SK-N-SH (cell line): ENCODE measurements at regions not wholly inside any gene's neighbourhood (a gene's known extent, or its start where the extent isn't known, plus 50 kb on each side); places are given as distances from the start of the nearest gene placed in this dataset.

Experiments used
- CTCF ChIA-PET: fragments of 300-600, 350-600 bp; formaldehyde crosslinking; extraction: SDS; loops from one replicate; lab custom pipeline; 2021; lab: Yijun Ruan, JAX
- POLR2A ChIA-PET: fragments of 350-600 bp; sonication (Branson Sonifier 250); formaldehyde crosslinking; extraction: SDS; loops from one replicate; lab custom pipeline; 2020; ENCODE audit warnings: antibody characterized with exemption, inconsistent platforms; lab: Yijun Ruan, JAX
- DNase-seq: peaks from one replicate; pipeline ENCODE4 v3.0.0; 2012
- H2AFZ ChIP-seq: fragments of 200-600 bp; sonication (generic); 2 replicates; pipeline ENCODE4 v1.8.1; 2016; ENCODE audit warnings: antibody characterized with exemption, mild to moderate bottlenecking, low read depth
- H3F3A ChIP-seq: fragments of 200-600 bp; sonication (generic); replicated peaks from 2 replicates; pipeline ENCODE3; 2016; ENCODE audit warnings: antibody characterized with exemption, mild to moderate bottlenecking; ENCODE audit not compliant: insufficient read depth
- H3K27ac ChIP-seq, 2 experiments: fragments of 200-500 bp in 1 of 2; fragments of 200-600 bp in 1 of 2; sonication (Bioruptor generic) in 1 of 2; sonication (generic), shearing (Covaris generic) in 1 of 2; 2 replicates each; pipeline versions ENCODE4 v1.5.1 to v1.6.1; 2014 to 2016; ENCODE audit warnings: low read depth in 2 of 2, inconsistent platforms in 1 of 2, low read length in 1 of 2, mild to moderate bottlenecking in 1 of 2, mixed read lengths in 1 of 2
- H3K27me3 ChIP-seq: fragments of 200-600 bp; sonication (generic), shearing (Covaris generic); 2 replicates; pipeline ENCODE4 v1.6.1; 2016; ENCODE audit warnings: mixed run types; ENCODE audit not compliant: insufficient read depth
- H3K36me3 ChIP-seq, 2 experiments: fragments of 200-500 bp in 1 of 2; fragments of 200-600 bp in 1 of 2; sonication (Bioruptor generic) in 1 of 2; sonication (generic) in 1 of 2; replicated peaks in 1 of 2; 2 replicates each; pipeline versions ENCODE3 to v1.5.1; 2014 to 2016; ENCODE audit warnings: low read length in 1 of 2, mild to moderate bottlenecking in 1 of 2; ENCODE audit not compliant: insufficient read depth in 2 of 2, control insufficient read depth in 1 of 2
- H3K4me1 ChIP-seq, 2 experiments: fragments of 200-500 bp in 1 of 2; fragments of 200-600 bp in 1 of 2; sonication (Bioruptor generic) in 1 of 2; sonication (generic), shearing (Covaris generic) in 1 of 2; 2 replicates each; pipeline versions ENCODE4 v1.5.1 to v1.6.1; 2014 to 2016; ENCODE audit warnings: low read depth in 1 of 2, low read length in 1 of 2, mixed run types in 1 of 2; ENCODE audit not compliant: insufficient read depth in 2 of 2, control insufficient read depth in 1 of 2
- H3K4me2 ChIP-seq: fragments of 200-600 bp; sonication (generic), shearing (Covaris generic); 2 replicates; pipeline ENCODE4 v1.6.1; 2017; ENCODE audit warnings: mixed run types
- H3K4me3 ChIP-seq, 2 experiments: fragments of 200-500 bp in 1 of 2; fragments of 200-600 bp in 1 of 2; sonication (Bioruptor generic) in 1 of 2; sonication (generic), shearing (Covaris generic) in 1 of 2; 2 replicates each; pipeline versions ENCODE4 v1.5.1 to v1.8.1; 2014 to 2016; ENCODE audit warnings: low read depth in 2 of 2, inconsistent platforms in 1 of 2, low read length in 1 of 2, mild to moderate bottlenecking in 1 of 2, mixed read lengths in 1 of 2, moderate library complexity in 1 of 2
- H3K79me2 ChIP-seq: fragments of 200-600 bp; sonication (generic); 2 replicates; pipeline ENCODE4 v1.8.1; 2017; ENCODE audit warnings: mild to moderate bottlenecking; ENCODE audit not compliant: insufficient read depth
- H3K9ac ChIP-seq: fragments of 200-600 bp; sonication (generic); 2 replicates; pipeline ENCODE4 v1.6.1; 2017; ENCODE audit warnings: mixed run types
- H3K9me2 ChIP-seq: fragments of 200-600 bp; sonication (generic); 2 replicates; pipeline ENCODE4 v1.6.1; 2017; ENCODE audit warnings: mixed run types
- H3K9me3 ChIP-seq: fragments of 200-600 bp; sonication (generic); 2 replicates; pipeline ENCODE4 v1.6.1; 2017; ENCODE audit warnings: mixed run types, mild to moderate bottlenecking, moderate library complexity
- H4K20me1 ChIP-seq: fragments of 200-600 bp; sonication (generic); 2 replicates; pipeline ENCODE4 v1.6.1; 2017; ENCODE audit warnings: mild to moderate bottlenecking, mixed run types; ENCODE audit not compliant: insufficient read depth
- CHD2 ChIP-seq: fragments of 150-350 bp; IDR thresholded peaks from 2 replicates; pipeline ENCODE4 v1.6.1; 2018; ENCODE audit warnings: low read length; ENCODE audit not compliant: partially characterized antibody
- ELF1 ChIP-seq: IDR thresholded peaks from 2 replicates; pipeline ENCODE4 v1.4.0; 2012
- FOXJ3 ChIP-seq: sonication (generic); formaldehyde crosslinking; IDR thresholded peaks from 2 replicates; pipeline ENCODE4 v1.5.1; 2020; ENCODE audit warnings: mild to moderate bottlenecking, missing genetic modification reagents
- FOXM1 ChIP-seq: IDR thresholded peaks from 2 replicates; pipeline ENCODE4 v1.4.0; 2012; ENCODE audit warnings: low read depth, mild to moderate bottlenecking
- GABPA ChIP-seq: IDR thresholded peaks from 2 replicates; pipeline ENCODE4 v1.4.0; 2012; ENCODE audit warnings: low read depth, mild to moderate bottlenecking
- GATA2 ChIP-seq: sonication (generic); formaldehyde crosslinking; IDR thresholded peaks from 2 replicates; pipeline ENCODE4 v1.5.0; 2020; ENCODE audit warnings: mild to moderate bottlenecking, missing genetic modification reagents
- JUND ChIP-seq: IDR thresholded peaks from 2 replicates; pipeline ENCODE4 v1.4.0; 2012
- PBX3 ChIP-seq: IDR thresholded peaks from 2 replicates; pipeline ENCODE4; 2012
- RAD21 ChIP-seq: IDR thresholded peaks from 2 replicates; pipeline ENCODE4 v1.6.1; 2012; ENCODE audit warnings: mild to moderate bottlenecking, low read length
- RCOR1 ChIP-seq: fragments of 150-350 bp; IDR thresholded peaks from 2 replicates; pipeline ENCODE4 v1.6.1; 2017; ENCODE audit warnings: antibody characterized with exemption, low read length
- SIN3A ChIP-seq: IDR thresholded peaks from 2 replicates; pipeline ENCODE4 v1.6.1; 2012; ENCODE audit warnings: low read depth, mild to moderate bottlenecking, low read length, moderate library complexity, borderline replicate concordance
- SMC3 ChIP-seq: IDR thresholded peaks from 2 replicates; pipeline ENCODE4 v1.6.1; 2012; ENCODE audit warnings: low read depth, low read length, improper control_type of control experiment
- TCF12 ChIP-seq: IDR thresholded peaks from 2 replicates; pipeline ENCODE4 v1.4.0; 2012
- TEAD4 ChIP-seq: IDR thresholded peaks from 2 replicates; pipeline ENCODE4 v1.4.0; 2012; ENCODE audit warnings: mild to moderate bottlenecking, borderline replicate concordance; ENCODE audit not compliant: insufficient read depth
- ZBTB33 ChIP-seq: IDR thresholded peaks from 2 replicates; pipeline ENCODE4 v1.4.0; 2012; ENCODE audit warnings: low read depth, borderline replicate concordance
- WGBS: methylation state at CpG from one replicate; pipeline ENCODE4 v1.1.6; 2017; ENCODE audit warnings: low lambda C conversion rate; 5-methylcytosine and 5-hydroxymethylcytosine counted together

- TF ChIP-seq RCOR1, result no peak
- TF ChIP-seq GABPA, result no peak
- TF ChIP-seq TCF12, result no peak
Observed at GRCh38 chr10:8332730-8333111, 278.2 kb downstream of the GATA3 start (continued).

GRCh38 chr10:8334631-8335030 lies 280.1 kb downstream of the GATA3 start:
- Histone ChIP-seq H3K4me1 (no peaks in the 10 kb centered on the region; a peak in 1 of 4 replicates), H3K27ac (no peak overlapping the region), H3K9me2 (no peaks in the 10 kb centered on the region), H4K20me1 (no peaks in the 10 kb centered on the region), H3K9ac (no peak overlapping the region), H3K36me3 (no peaks in the 10 kb centered on the region), H3K9me3 (no peaks in the 10 kb centered on the region), H3K4me2 (no peak overlapping the region), H3F3A (no peaks in the 10 kb centered on the region), H3K79me2 (no peaks in the 10 kb centered on the region), H3K4me3 (no peak overlapping the region), H2AFZ (no peak overlapping the region), H3K27me3 (peaks cover 6% of the 10 kb centered on the region; the same call in 1 of the 2 replicates)
- POLR2A ChIA-PET, result no interaction called here
- 67% methylated on average over 7 of the region's 7 CpGs for WGBS
- CTCF ChIA-PET, result interaction anchor here (1.3 kb wide), 1 partner anchor 12 kb away, joined by 3 read pairs; no protein-coding TSS in a partner anchor
- no peak for DNase-seq
- TF ChIP-seq PBX3 (no peak), FOXJ3 (CRISPR knock-in tag) (no peak), JUND (no peak), GATA2 (CRISPR knock-in tag) (no peak), SIN3A (no peak), GABPA (no peak), SMC3 (no peak), TEAD4 (no peak), RAD21 (no peak), CHD2 (no peak)

- no peaks in the 10 kb centered on the region for H4K20me1 ChIP-seq
- WGBS, result 77% methylated on average over 19 of the region's 19 CpGs
- no peaks in the 10 kb centered on the region for H3K79me2 ChIP-seq
- no peak overlapping the region for H3K9ac ChIP-seq
- TF ChIP-seq ELF1 (no peak), FOXM1 (no peak), ZBTB33 (no peak), SMC3 (no peak)
- DNase-seq, result no peak
- peaks cover 6% of the 10 kb centered on the region; the same call in 1 of the 2 replicates for H3K27me3 ChIP-seq
- H2AFZ ChIP-seq, result no peak overlapping the region
- no peak overlapping the region for H3K27ac ChIP-seq
- ChIA-PET POLR2A (no interaction called here), CTCF (interaction anchor here (0.7 kb wide), 1 partner anchor 22 kb away, joined by 3 read pairs; no protein-coding TSS in a partner anchor)
- no peaks in the 10 kb centered on the region for H3F3A ChIP-seq
- H3K4me1 ChIP-seq, result no peaks in the 10 kb centered on the region; a peak in 1 of 4 replicates
- no peak overlapping the region for H3K4me3 ChIP-seq
- no peak overlapping the region for H3K4me2 ChIP-seq
- H3K36me3 ChIP-seq, result no peaks in the 10 kb centered on the region
- H3K9me3 ChIP-seq, result no peaks in the 10 kb centered on the region
- H3K9me2 ChIP-seq, result no peaks in the 10 kb centered on the region
Observed at GRCh38 chr10:8336629-8337331, 282.3 kb downstream of the GATA3 start.
